Astrocyte of the cerebellum (primary cell): ENCODE measurements at regions not wholly inside any gene's neighbourhood (a gene's known extent, or its start where the extent isn't known, plus 50 kb on each side); places are given as distances from the start of the nearest gene placed in this dataset.

Experiments
- DNase-seq: peaks from one replicate; pipeline ENCODE4 v3.0.0-alpha.2; 2011; ENCODE audit warnings: low read depth
- H3K4me3 ChIP-seq: 2 replicates; pipeline ENCODE4 v1.5.1; 2011; ENCODE audit warnings: mild to moderate bottlenecking, low read depth, low read length, moderate library complexity
- in situ Hi-C: cut with HindIII; loops from 2 replicates; pipeline ENCODE4 v1.10.0; 2017; ENCODE audit warnings: low sequenced_read_pairs
- TF ChIP-seq, protein P1 (sequence below): IDR thresholded peaks from 2 replicates; pipeline ENCODE4 v1.5.1; 2012; ENCODE audit warnings: low read length, low read depth, moderate library complexity, mild to moderate bottlenecking; ENCODE audit errors: missing control alignments

DNA sequence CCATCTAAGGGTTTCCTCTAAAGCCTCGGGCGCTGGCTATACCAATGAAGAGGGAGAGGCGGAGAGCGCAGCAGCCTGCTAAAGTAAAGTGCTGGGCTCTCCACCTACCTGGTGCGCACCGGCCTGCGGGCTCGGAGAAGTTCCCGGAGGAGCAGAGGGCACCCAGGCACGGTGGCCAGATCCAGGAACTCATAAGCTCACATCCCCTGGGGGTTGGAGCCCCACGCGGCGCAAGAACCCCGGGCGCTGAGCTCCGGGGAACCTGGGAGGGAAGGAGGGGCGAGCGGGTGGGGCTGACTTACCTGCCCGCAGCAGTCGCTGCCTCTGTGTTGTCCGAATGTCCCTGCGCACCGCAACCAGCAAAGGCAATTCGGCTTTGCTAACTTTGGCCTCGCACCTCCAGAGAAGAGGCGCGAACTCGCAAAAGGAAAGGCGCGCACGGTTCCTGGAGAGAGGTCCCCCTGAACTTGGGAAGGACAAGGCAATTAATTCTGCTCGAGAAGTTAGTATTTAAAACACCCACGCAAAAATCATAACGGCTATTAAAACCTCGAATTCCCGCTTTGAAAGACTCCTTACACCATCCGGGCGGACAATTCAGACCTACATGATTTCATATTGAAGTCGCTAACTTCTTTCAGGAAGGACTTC, 127.6 kb upstream of the C11orf58 start:
- TF ChIP-seq, protein P1, sequence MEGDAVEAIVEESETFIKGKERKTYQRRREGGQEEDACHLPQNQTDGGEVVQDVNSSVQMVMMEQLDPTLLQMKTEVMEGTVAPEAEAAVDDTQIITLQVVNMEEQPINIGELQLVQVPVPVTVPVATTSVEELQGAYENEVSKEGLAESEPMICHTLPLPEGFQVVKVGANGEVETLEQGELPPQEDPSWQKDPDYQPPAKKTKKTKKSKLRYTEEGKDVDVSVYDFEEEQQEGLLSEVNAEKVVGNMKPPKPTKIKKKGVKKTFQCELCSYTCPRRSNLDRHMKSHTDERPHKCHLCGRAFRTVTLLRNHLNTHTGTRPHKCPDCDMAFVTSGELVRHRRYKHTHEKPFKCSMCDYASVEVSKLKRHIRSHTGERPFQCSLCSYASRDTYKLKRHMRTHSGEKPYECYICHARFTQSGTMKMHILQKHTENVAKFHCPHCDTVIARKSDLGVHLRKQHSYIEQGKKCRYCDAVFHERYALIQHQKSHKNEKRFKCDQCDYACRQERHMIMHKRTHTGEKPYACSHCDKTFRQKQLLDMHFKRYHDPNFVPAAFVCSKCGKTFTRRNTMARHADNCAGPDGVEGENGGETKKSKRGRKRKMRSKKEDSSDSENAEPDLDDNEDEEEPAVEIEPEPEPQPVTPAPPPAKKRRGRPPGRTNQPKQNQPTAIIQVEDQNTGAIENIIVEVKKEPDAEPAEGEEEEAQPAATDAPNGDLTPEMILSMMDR = no peak

GRCh38 chr11:16610213-16610737, 128.2 kb upstream of the C11orf58 start:
- no peak overlapping the region for H3K4me3 ChIP-seq
- DNase-seq = no peak
- TF ChIP-seq, protein P1 = no peak
- in situ Hi-C loops = loop anchor here (25.0 kb wide), 1 partner anchor 823 kb away; no protein-coding TSS in a partner anchor

More for the DNA sequence above, 127.6 kb upstream of the C11orf58 start:
- no peak for DNase-seq
- no peak overlapping the region for H3K4me3 ChIP-seq
- in situ Hi-C loops = loop anchor here (25.0 kb wide), 1 partner anchor 824 kb away; no protein-coding TSS in a partner anchor

DNA sequence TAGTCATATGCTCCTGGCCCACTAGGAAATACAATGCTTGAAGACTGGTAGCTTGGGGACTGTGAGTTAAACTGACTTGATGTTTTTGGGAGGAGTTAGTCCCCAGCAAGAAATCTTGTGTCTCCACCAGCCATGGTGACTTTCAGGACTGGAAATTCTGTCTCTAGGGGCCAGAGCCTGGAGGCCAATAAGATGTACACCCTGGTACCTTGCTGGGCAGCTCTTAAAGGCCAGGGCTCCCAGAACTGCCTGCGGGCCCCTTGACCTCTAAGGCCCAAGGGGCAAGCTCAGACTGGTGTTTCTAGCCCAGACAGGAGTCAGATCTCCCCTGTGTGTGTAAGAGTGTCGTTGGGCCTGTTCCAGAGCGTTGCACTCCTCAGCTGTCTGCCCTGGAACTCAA, 128.7 kb upstream of the C11orf58 start:
- TF ChIP-seq, protein P1 = no peak
- no peak for DNase-seq
- in situ Hi-C loops = loop anchor here (25.0 kb wide), 1 partner anchor 822 kb away; no protein-coding TSS in a partner anchor
- H3K4me3 ChIP-seq = no peak overlapping the region

- in situ Hi-C loops = loop anchor here (25.0 kb wide), 1 partner anchor 821 kb away; no protein-coding TSS in a partner anchor
- peak overlapping the region; percentile 73 for H3K4me3 ChIP-seq
- peak; percentile 42 for DNase-seq
- TF ChIP-seq, protein P1 = no peak
These were observed 130.5 kb upstream of the C11orf58 start for GRCh38 chr11:16607675-16608644.

DNA sequence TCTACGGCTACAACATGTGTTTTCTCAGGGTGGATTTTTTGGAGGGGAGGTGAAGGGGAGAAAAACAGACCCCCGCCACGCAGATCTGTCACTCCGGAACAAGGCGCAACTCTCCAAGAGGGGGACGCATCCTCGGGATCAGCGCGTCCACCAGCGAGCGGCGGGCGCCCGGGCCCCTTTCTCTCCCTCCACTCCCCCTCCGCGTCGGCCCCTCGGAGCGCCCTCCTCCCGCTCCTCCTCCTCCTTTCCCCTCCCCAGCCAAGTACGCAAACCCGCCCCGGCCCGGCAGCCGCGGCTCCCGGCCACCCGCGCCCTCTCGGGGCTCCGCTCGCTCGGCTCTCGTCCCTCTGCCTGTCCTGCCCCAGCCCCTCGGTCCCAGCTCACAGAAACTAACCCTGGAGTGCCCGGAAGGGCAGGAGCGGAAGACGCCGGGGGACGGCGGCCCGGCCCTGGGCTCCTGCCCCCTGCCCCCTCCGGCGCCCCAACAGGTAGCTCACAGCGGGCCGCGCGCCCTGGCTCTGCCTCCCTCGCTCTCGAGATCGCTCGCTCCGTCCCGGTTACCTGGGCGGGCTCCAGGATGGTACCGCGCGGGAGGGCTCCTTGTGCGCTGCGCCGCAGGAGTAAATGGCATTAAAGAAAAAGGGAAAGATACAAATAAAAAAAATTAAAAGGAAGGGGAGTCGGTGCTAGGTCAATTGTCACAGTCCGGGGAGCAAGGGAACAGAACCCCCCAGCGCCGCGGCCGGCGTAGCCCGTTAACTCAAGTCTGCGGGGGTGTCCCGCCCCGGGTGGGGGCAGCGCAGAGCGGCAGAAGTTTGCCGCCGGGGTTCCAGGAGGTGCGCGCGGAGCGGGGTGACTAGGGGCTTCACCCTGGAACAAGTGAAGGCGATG, 131.4 kb upstream of the C11orf58 start:
- no peak for DNase-seq
- peak overlapping the region; percentile 73 for H3K4me3 ChIP-seq
- TF ChIP-seq, protein P1 = no peak
- in situ Hi-C loops = loop anchor here (25.0 kb wide), 1 partner anchor 820 kb away; no protein-coding TSS in a partner anchor
